H9 (cell line): ENCODE measurements at regions not wholly inside any gene's neighbourhood (a gene's known extent, or its start where the extent isn't known, plus 50 kb on each side); places are given as distances from the start of the nearest gene placed in this dataset.
"Not testable (repeated sequence)": the region's sequence is repeated elsewhere in the genome, so short reads cannot be mapped to it uniquely, and the experiment has no call there.

Experiments
- DNase-seq: peaks from one replicate; pipeline ENCODE4 v3.0.0-alpha.2; 2017
- H2AFZ ChIP-seq: one replicate; pipeline ENCODE4 v1.6.1; 2013; ENCODE audit warnings: mild to moderate bottlenecking, low read length, control low read depth, moderate library complexity
- H2AK5ac ChIP-seq: 2 replicates; pipeline ENCODE4 v1.6.1; 2013; ENCODE audit warnings: low read length, control low read depth, mixed read lengths; ENCODE audit not compliant: insufficient read length
- H2BK120ac ChIP-seq: one replicate; pipeline ENCODE4 v1.6.1; 2013; ENCODE audit warnings: low read depth, mild to moderate bottlenecking, low read length, control low read depth, inconsistent platforms; ENCODE audit not compliant: poor library complexity, severe bottlenecking
- H2BK12ac ChIP-seq: 2 replicates; pipeline ENCODE4 v1.6.1; 2013; ENCODE audit warnings: low read length, control low read depth, mixed read lengths, low read depth; ENCODE audit not compliant: insufficient read length
- H2BK15ac ChIP-seq: 2 replicates; pipeline ENCODE4 v1.6.1; 2013; ENCODE audit warnings: low read depth, low read length, control low read depth
- H2BK20ac ChIP-seq: one replicate; pipeline ENCODE4 v1.6.1; 2013; ENCODE audit warnings: low read depth, mild to moderate bottlenecking, low read length, control low read depth, inconsistent platforms; ENCODE audit not compliant: poor library complexity, severe bottlenecking
- H2BK5ac ChIP-seq: 2 replicates; pipeline ENCODE4 v1.6.1; 2013; ENCODE audit warnings: low read length, control low read depth, mixed read lengths; ENCODE audit not compliant: insufficient read length
- H3K14ac ChIP-seq: 2 replicates; pipeline ENCODE4 v1.6.1; 2013; ENCODE audit warnings: low read length, control low read depth; ENCODE audit not compliant: insufficient read depth
- H3K18ac ChIP-seq: 2 replicates; pipeline ENCODE4 v1.6.1; 2013; ENCODE audit warnings: low read depth, mild to moderate bottlenecking, mixed read lengths, low read length, control low read depth; ENCODE audit not compliant: insufficient read length
- H3K23ac ChIP-seq: 2 replicates; pipeline ENCODE4 v1.6.1; 2013; ENCODE audit warnings: low read length, control low read depth, mixed read lengths, low read depth; ENCODE audit not compliant: insufficient read length
- H3K23me2 ChIP-seq: 2 replicates; pipeline ENCODE4 v1.6.1; 2013; ENCODE audit warnings: low read depth, mild to moderate bottlenecking, mixed read lengths, low read length, control low read depth; ENCODE audit not compliant: insufficient read length, poor library complexity, severe bottlenecking
- H3K27ac ChIP-seq: 2 replicates; pipeline ENCODE4 v1.5.1; 2013; ENCODE audit warnings: low read length, control low read depth, mixed read lengths, low read depth; ENCODE audit not compliant: insufficient read length
- H3K27me3 ChIP-seq: 2 replicates; pipeline ENCODE4 v1.6.1; 2013; ENCODE audit warnings: low read length, control low read depth, inconsistent platforms; ENCODE audit not compliant: insufficient read depth
- H3K4ac ChIP-seq: 2 replicates; pipeline ENCODE4 v1.6.1; 2013; ENCODE audit warnings: low read depth, mild to moderate bottlenecking, control low read depth, inconsistent platforms, low read length, moderate library complexity
- H3K4me1 ChIP-seq: 2 replicates; pipeline ENCODE4 v1.6.1; 2013; ENCODE audit warnings: low read length, control low read depth, inconsistent platforms; ENCODE audit not compliant: insufficient read depth
- H3K4me2 ChIP-seq: 2 replicates; pipeline ENCODE4 v1.6.1; 2013; ENCODE audit warnings: low read length, control low read depth, mixed read lengths; ENCODE audit not compliant: insufficient read length, insufficient read depth
- H3K56ac ChIP-seq: 2 replicates; pipeline ENCODE4 v1.6.1; 2013; ENCODE audit warnings: low read depth, mild to moderate bottlenecking, mixed read lengths, low read length, control low read depth; ENCODE audit not compliant: insufficient read length
- H3K79me1 ChIP-seq: 2 replicates; pipeline ENCODE4 v1.6.1; 2013; ENCODE audit warnings: low read depth, mild to moderate bottlenecking, moderate library complexity, low read length, control low read depth, inconsistent platforms; ENCODE audit not compliant: insufficient read depth, poor library complexity, severe bottlenecking
- H3K79me2 ChIP-seq: 2 replicates; pipeline ENCODE4 v1.6.1; 2013; ENCODE audit warnings: low read length, control low read depth, inconsistent platforms; ENCODE audit not compliant: insufficient read depth
- H3K9ac ChIP-seq: 2 replicates; pipeline ENCODE4 v1.6.1; 2013; ENCODE audit warnings: low read length, control low read depth, mixed read lengths; ENCODE audit not compliant: insufficient read length; ENCODE audit errors: extremely low read depth
- H3K9me3 ChIP-seq: one replicate; pipeline ENCODE4 v1.6.1; 2013; ENCODE audit warnings: low read depth, low read length, inconsistent platforms; ENCODE audit not compliant: control insufficient read depth
- H3T11ph ChIP-seq: one replicate; pipeline ENCODE4 v1.6.1; 2013; ENCODE audit warnings: mild to moderate bottlenecking, low read length, control low read depth, inconsistent platforms
- H4K20me1 ChIP-seq: one replicate; pipeline ENCODE4 v1.6.1; 2013; ENCODE audit not compliant: control insufficient read depth, insufficient read length, insufficient read depth
- H4K5ac ChIP-seq: 2 replicates; pipeline ENCODE4 v1.6.1; 2013; ENCODE audit warnings: low read depth, mild to moderate bottlenecking, mixed read lengths, low read length, control low read depth; ENCODE audit not compliant: insufficient read length
- H4K8ac ChIP-seq: replicated peaks from 2 replicates; pipeline ENCODE4 v1.6.1; 2013; ENCODE audit warnings: low read length, control low read depth, mixed read lengths, low read depth; ENCODE audit not compliant: insufficient read length
- H4K91ac ChIP-seq: 2 replicates; pipeline ENCODE4 v1.6.1; 2013; ENCODE audit warnings: low read depth, mild to moderate bottlenecking, moderate library complexity, mixed read lengths, low read length, control low read depth; ENCODE audit not compliant: insufficient read length
- H3K27ac Mint-ChIP-seq, 3 experiments: 2 replicates in 2 of 3; 3 replicates in 1 of 3; pipeline ENCODE4 v1.8.0; 2020 to 2021; ENCODE audit warnings: mixed read lengths in 3 of 3, mild to moderate bottlenecking in 1 of 3, moderate library complexity in 1 of 3
- H3K27me3 Mint-ChIP-seq: 2 replicates; pipeline ENCODE4 v1.8.0; 2021; ENCODE audit warnings: low read depth, mild to moderate bottlenecking, moderate library complexity, mixed read lengths
- H3K36me3 Mint-ChIP-seq, 3 experiments: 2 replicates in 2 of 3; 3 replicates in 1 of 3; pipeline ENCODE4 v1.8.0; 2020 to 2021; ENCODE audit warnings: low read depth in 3 of 3, mixed read lengths in 3 of 3; ENCODE audit not compliant: insufficient read depth in 1 of 3
- H3K4me1 Mint-ChIP-seq, 2 experiments: 2 replicates each; pipeline ENCODE4 v1.8.0; 2020; ENCODE audit warnings: mixed read lengths in 2 of 2
- H3K4me3 Mint-ChIP-seq, 2 experiments: 2 replicates in 1 of 2; 3 replicates in 1 of 2; pipeline ENCODE4 v1.8.0; 2020 to 2021; ENCODE audit warnings: mild to moderate bottlenecking in 2 of 2, mixed read lengths in 2 of 2, moderate library complexity in 1 of 2
- H3K9me3 Mint-ChIP-seq, 2 experiments: 2 replicates in 1 of 2; 3 replicates in 1 of 2; pipeline ENCODE4 v1.8.0; 2020; ENCODE audit warnings: mild to moderate bottlenecking in 2 of 2, mixed read lengths in 2 of 2, moderate library complexity in 1 of 2
- CTCF ChIP-seq: fragments of 200-600 bp; sonication (generic); conservative IDR thresholded peaks from 3 replicates; pipeline ENCODE4 v1.8.0; 2021; ENCODE audit warnings: antibody characterized with exemption, mild to moderate bottlenecking
- WGBS: extraction: QIAGEN DNeasy Blood & Tissue Kit; methylation state at CpG from one replicate; pipeline ENCODE4 v1.1.7; 2013; ENCODE audit warnings: missing lambda C conversion rate, low lambda C conversion rate, mixed read lengths; ENCODE audit not compliant: insufficient read length; ENCODE audit errors: extremely low coverage; 5-methylcytosine and 5-hydroxymethylcytosine counted together

DNA sequence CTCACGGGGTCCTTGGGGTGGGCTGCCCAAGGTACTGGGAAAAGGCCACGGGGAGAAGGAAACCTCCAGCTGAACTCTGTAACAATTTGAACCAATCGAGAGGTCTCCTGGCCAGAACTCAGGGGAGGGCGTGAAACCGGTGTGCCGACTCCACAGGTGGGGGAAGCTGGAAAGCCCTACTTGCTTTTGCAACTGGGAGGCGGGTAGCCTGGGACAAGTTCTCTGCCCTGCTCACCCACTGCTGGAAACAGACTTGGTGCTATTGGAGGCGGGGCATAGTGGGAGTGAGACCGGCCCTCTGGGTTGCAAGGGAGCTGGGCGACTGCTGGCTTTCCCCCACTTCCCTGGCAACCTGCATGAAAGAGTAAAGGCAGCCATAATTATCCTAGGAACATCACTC is 73.2 kb upstream of the SLIT3 start:
- H4K91ac ChIP-seq: no peak overlapping the region
- H2BK120ac ChIP-seq: no peak overlapping the region
- no peak overlapping the region for H3K4ac ChIP-seq
- H3K27ac ChIP-seq: no peak overlapping the region
- H3K56ac ChIP-seq: no peak overlapping the region
- Mint-ChIP-seq H3K9me3 (peaks cover 6 to 10% of the 10 kb centered on the region in 2 experiments; a peak in 4 of 5 replicates), H3K27ac (no peak overlapping the region), H3K4me3 (no peak overlapping the region), H3K36me3 (no peaks in the 10 kb centered on the region), H3K4me1 (peaks cover 6 to 9% of the 10 kb centered on the region in 2 experiments; a peak in 3 of 4 replicates), H3K27me3 (peaks cover 6% of the 10 kb centered on the region; the same call in 1 of the 2 replicates)
- H2BK5ac ChIP-seq: no peak overlapping the region
- no peaks in the 10 kb centered on the region for H3K9me3 ChIP-seq
- H3K27me3 ChIP-seq: no peaks in the 10 kb centered on the region
- H3K4me2 ChIP-seq: no peak overlapping the region
- H4K5ac ChIP-seq: no peak overlapping the region
- no peak overlapping the region for H2BK12ac ChIP-seq
- H3K79me1 ChIP-seq: no peaks in the 10 kb centered on the region
- no peaks in the 10 kb centered on the region for H3K79me2 ChIP-seq
- H3K4me1 ChIP-seq: no peaks in the 10 kb centered on the region; the same call in 1 of the 2 replicates
- H2AK5ac ChIP-seq: no peak overlapping the region
- no peak overlapping the region for H2AFZ ChIP-seq
- H3K14ac ChIP-seq: no peak overlapping the region
- no peak overlapping the region for H3K18ac ChIP-seq
- no peak overlapping the region for H4K8ac ChIP-seq
- no peak for TF ChIP-seq CTCF
- H3K23ac ChIP-seq: no peak overlapping the region
- peak; percentile 42 for DNase-seq
- WGBS: no CpG with 5 or more reads among the region's 10 CpGs
- H2BK20ac ChIP-seq: no peak overlapping the region
- no peaks in the 10 kb centered on the region for H4K20me1 ChIP-seq
- no peaks in the 10 kb centered on the region for H3K23me2 ChIP-seq
- H2BK15ac ChIP-seq: no peak overlapping the region
- no peak overlapping the region for H3K9ac ChIP-seq
- H3T11ph ChIP-seq: no peak overlapping the region

- H4K8ac ChIP-seq, H2BK120ac ChIP-seq, H2BK15ac ChIP-seq, H3T11ph ChIP-seq, H2BK20ac ChIP-seq, H3K27ac ChIP-seq, H3K18ac ChIP-seq, H2AK5ac ChIP-seq, H3K56ac ChIP-seq, H3K4me1 Mint-ChIP-seq, H3K4me3 Mint-ChIP-seq, H3K4ac ChIP-seq, H3K79me2 ChIP-seq, H3K14ac ChIP-seq, H3K4me1 ChIP-seq, H3K27me3 ChIP-seq, H3K9me3 Mint-ChIP-seq, H3K4me2 ChIP-seq, H3K79me1 ChIP-seq, H2BK5ac ChIP-seq, H4K5ac ChIP-seq, H4K20me1 ChIP-seq, H3K27ac Mint-ChIP-seq, H3K23ac ChIP-seq, H3K9me3 ChIP-seq, H2AFZ ChIP-seq, H3K36me3 Mint-ChIP-seq, H3K9ac ChIP-seq, H3K23me2 ChIP-seq, DNase-seq, H3K27me3 Mint-ChIP-seq, H4K91ac ChIP-seq, H2BK12ac ChIP-seq: not testable (repeated sequence)
- WGBS: no CpG with 5 or more reads among the region's 2 CpGs
Measured at GRCh38 chr5:169371801-169372200, 70.9 kb upstream of the SLIT3 start.
